Astrocyte (in vitro differentiated cells and primary cell): ENCODE measurements at regions not wholly inside any gene's neighbourhood (a gene's known extent, or its start where the extent isn't known, plus 50 kb on each side); places are given as distances from the start of the nearest gene placed in this dataset.

Experiments used
- EZH2 ChIP-seq: IDR thresholded peaks from 2 replicates; pipeline ENCODE4 v1.6.1; 2012; ENCODE audit warnings: mild to moderate bottlenecking, low read length, inconsistent platforms; ENCODE audit not compliant: insufficient read depth
- TF ChIP-seq, protein P1 (sequence below): IDR thresholded peaks from 2 replicates; pipeline ENCODE4 v1.5.1; 2011; ENCODE audit warnings: low read depth, mild to moderate bottlenecking, inconsistent platforms, low read length, moderate library complexity; ENCODE audit not compliant: insufficient read depth

GRCh38 chr5:92566113-92566786, 1014.8 kb downstream of the NR2F1-AS1 start:
- TF ChIP-seq, protein P1, sequence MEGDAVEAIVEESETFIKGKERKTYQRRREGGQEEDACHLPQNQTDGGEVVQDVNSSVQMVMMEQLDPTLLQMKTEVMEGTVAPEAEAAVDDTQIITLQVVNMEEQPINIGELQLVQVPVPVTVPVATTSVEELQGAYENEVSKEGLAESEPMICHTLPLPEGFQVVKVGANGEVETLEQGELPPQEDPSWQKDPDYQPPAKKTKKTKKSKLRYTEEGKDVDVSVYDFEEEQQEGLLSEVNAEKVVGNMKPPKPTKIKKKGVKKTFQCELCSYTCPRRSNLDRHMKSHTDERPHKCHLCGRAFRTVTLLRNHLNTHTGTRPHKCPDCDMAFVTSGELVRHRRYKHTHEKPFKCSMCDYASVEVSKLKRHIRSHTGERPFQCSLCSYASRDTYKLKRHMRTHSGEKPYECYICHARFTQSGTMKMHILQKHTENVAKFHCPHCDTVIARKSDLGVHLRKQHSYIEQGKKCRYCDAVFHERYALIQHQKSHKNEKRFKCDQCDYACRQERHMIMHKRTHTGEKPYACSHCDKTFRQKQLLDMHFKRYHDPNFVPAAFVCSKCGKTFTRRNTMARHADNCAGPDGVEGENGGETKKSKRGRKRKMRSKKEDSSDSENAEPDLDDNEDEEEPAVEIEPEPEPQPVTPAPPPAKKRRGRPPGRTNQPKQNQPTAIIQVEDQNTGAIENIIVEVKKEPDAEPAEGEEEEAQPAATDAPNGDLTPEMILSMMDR: no peak
- no peak for TF ChIP-seq EZH2
